ENCODE measurements at regions not wholly inside any gene's neighbourhood (a gene's known extent, or its start where the extent isn't known, plus 50 kb on each side); places are given as distances from the start of the nearest gene placed in this dataset.
"Not testable (repeated sequence)": the region's sequence is repeated elsewhere in the genome, so short reads cannot be mapped to it uniquely, and the experiment has no call there.

DNA sequence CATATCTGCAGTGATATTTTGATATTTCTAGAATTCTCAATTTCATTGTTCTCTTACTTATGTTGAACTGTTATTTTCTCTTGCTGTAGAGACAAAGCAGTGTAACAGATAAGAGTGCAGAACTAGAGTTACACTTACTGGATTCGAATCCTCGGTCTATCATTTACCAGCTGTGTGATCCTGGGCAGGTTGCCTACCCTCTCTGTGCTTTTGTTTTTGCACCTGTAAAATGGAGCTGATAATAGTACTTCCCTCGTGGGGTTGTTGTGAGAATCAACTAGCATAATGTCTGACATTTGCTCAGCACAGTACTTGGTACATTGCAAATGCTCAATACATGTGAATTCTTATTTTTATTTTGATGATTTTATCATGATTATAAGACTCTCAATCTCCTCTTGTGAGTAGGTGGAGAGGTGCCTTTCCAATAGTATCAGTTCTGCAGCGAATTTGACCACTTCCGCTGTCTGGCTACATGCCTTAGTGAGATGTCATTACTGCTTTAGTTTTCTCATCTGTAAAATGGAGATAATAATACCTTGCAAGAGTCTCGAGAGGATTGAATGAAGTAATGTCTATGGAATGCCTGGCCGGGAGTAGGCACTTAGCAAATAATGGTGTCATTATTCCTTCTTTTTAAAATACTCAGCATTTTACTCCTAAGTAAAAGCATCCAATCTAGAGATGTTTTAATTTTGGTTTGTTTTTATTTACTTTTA lies 312.2 kb upstream of the MAF start:
- FAIRE-seq: no peak

DNA sequence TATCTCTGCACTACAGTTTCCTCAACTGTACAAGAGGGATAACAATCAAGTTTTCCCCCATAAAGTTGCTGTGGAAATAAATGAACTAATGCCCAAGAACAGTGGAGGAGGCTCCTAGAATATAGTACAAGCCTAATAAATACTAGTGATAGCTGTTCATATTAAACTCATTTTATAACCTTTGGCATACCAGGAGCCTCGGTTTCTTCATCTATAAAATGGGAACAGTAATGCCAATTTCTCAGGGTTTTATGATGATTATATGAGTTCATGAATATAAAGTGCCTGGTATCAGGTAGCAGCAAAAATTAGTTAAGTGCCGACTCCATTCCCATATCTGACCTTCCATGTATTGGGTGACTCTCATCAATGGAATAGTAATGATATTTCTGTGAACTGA lies 311.1 kb upstream of the MAF start:
- no peak for FAIRE-seq

DNA sequence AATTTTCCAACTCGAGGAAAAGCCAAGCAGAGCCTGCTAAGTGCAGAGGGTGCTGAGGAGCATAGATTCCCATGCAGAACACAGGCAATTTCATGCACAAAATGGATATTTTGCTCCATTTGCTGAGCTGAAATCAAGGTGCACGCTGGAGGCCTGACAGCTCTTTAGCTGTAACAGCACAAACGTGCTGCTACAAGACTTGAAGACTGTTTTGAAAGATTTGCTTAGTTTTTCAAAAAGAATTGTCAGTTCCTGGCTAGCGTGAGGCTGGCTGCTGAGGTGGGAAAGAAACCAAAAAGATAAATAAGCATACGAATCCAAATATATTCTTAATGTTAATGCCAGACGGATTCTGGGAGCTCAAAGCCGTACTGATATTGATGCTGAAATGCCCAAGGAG lies 309.0 kb upstream of the MAF start:
- no peak for FAIRE-seq

DNA sequence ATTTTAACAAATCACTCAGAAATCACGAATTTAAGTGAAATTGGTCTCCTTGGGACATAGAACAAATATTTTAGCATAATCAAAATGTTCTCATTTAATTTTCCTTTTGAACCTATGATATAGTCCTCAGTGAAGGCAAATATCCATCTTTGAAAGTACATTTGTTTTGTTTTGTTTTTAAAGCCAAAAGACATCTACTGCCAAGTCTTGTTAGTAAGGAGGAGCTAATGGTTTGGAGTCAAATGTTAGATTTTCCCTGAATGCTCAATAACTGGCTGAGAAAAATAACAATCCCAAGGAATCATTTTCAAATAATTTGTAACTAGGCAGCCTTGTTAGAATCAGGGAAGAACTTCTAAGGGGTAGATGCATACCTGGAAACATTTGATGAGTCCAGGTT lies 302.9 kb upstream of the MAF start:
- no peak for FAIRE-seq

DNA sequence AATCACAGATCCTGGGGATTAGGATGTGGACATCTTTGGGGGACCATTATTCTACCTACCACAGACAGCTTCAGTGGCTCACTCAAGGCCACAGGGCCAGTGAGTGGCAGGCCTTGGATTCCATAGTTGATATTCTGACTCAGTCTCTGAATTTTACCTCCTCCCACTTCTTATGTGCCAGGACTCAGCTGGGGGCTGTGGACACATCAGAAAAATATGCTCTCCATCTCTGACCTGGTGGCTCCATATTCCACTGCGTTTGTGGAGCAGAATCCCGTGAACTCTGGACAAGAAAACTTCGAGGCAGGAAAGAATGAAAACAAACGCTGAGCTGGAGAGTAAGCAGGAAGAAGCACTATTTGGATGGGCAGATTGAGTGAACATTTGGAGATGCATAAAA lies 301.8 kb upstream of the MAF start:
- no peak for FAIRE-seq

DNA sequence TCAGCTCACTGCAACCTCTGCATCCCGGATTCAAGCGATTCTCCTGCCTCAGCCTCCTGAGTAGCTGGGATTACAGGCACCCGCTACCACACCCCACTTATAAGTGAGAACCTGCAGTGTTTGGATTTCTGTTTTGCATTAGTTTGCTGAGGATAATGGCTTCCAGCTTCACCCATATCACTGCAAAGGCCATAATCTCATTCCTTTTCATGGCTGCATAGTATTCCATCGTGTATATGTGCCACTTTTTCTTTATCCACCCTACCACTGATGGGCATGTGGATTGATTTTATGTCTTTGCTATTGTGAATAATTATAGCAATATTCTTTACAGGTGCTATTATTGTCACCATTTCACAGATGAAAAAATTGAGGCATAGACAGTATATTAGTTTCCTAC lies 301.0 kb upstream of the MAF start:
- FAIRE-seq: no peak

DNA sequence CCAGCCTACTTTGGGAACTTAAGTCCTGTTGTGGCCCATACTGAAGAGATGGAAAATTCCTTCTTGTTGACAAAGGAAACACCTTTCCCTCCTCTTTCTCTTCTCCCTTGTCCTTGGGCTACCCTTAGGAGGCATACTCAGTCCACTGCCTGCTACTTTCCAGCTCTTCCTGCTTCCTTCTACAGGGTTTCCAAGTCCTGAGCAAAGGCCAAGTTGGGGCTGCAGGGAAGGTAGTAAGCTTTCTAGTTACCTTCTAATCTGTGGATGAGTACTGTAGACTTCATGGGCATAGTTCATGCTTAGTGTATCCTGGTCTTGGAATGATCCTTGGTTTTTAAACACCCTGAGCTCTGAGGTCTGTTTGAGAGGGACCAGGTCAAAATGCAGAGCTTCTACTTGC lies 299.2 kb upstream of the MAF start:
- FAIRE-seq: no peak

DNA sequence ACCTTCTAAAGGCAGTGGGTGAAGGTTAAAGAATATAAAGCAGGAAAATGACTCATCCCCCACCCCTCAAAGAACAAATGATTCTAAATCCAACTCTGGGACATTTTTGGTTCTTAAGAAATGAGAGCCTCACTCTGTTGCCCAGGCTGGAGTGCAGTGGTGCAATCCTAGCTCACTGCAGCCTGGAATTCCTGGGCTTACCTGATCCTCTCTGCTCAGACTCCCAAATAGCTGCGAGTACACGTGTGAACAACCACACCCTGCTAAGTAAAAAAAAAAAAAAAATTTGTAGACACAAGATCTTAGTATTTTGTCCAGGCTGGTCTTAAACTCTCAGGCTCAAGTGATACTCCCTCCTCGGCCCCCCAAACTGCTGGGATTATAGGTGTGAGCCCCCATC lies 298.8 kb upstream of the MAF start:
- no peak for FAIRE-seq

DNA sequence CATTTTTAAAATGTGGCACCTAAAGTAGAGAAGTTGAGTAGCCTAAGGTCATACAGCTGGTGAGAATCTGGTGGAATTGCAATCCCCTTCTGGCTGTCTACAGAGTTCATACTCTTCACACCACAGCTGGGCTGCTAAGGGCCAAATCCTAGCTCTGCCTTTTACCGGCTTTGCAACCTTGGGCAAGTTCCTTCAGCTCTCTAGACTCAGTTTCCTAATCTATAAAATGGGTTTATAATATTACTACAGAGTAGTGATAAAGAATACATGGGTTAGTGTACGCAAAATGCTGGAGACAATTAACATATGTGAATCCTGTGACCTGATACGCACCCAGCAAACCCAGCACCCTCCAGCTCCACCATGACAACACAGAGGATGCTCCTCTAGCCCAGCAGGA lies 298.2 kb upstream of the MAF start:
- FAIRE-seq: no peak

DNA sequence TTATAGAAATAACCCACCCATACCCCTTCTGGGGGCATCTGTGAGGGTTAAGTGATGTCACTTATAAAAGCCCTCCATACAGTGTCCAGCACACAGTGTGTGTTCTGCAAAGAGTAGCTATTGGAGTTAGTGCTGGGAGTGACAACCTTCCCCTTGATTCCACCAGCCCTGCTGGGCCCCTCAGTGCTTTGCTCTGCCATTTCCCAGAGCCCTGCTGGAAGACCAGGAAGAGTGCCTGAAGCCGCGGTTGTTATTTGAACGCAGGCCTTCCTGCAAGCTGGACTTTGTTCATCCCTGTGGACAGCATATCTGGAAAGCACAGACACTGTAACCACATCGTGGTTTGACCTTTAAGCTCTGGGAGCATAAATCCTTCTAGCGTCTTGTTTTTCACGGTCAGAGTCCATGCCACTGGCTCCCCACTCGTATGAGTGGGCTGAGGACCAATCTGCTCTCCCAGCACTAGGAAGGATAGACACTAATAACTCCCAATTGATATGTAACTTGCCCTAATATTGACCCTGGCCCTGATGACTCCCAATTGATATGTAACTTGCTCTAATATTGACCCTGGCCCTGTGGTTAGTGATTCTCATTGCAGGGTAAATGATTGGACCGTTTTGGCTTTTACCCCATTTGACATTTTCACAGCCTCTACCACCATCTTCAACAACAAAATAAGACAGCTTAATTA lies 297.1 kb upstream of the MAF start:
- FAIRE-seq: no peak

DNA sequence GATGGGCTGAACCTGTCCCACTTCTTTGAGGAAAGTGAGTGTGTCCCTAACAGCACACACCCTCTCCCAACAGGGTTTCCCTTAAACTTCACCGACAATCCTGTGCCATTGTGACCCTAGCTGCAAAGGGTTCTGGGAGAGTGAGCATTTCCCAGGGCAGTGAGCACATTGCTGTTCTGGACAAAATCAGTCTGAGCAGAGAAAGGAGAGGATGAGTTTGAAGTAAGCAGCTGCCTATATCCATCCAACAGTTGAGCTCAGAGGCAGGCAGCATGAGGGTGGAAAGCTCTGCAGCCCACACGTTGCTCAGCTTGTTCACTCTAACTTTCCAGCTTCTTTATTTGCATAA lies 296.5 kb upstream of the MAF start:
- no peak for FAIRE-seq

DNA sequence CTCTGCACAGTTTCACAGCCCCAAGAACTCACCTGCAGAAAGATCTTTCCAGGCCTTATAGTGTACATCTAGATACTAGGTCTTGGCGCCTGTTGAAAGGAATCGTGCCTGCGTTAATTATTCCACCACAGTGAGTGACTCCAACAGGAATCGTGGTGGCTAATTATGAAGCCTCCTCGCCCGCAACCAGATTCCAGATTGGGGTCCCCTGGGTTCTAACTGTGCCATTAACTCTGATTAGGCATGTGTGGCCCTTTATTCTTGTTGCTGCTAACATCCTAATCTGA lies 295.3 kb upstream of the MAF start:
- no peak for FAIRE-seq

DNA sequence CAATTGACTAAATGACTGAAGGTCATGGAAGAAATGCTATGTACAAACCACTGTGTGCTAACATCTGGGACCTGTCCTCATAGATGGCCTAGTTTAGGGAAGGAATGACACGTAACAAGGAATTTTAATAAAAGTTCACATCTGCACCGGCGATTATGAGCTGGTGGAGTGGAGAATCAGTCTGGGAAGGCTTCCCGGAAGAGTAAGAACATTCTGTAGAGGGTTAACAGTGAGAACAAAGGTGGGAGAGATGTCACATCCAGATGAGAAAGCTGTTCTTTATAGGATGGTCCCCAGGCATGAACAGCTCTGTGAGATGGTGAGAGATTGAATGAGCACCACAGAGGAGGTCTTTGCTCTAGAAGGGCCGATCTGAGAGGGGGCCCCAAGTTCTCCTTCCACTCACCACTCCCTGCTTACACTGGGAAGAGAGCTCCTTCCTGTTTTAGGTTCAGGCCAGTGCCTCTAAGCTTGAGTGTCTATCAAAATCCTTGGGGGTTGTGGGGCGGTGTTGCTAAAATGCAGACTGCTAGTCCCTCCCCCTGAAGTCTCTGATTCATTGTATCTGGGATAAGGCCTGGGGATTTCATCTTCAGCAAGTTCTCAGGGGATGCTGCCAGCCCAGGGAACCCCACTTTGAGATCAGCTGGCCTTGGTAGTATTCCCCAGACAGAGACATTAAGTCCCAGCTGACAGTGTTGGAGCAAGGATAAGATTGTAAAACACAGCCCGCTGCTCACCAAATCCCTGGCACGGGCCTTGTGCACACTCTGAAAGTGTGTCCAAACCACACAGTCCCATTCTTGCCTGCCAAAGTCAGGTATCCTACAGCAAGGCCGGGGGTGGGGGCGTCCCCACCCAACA lies 294.7 kb upstream of the MAF start:
- no peak for FAIRE-seq

DNA sequence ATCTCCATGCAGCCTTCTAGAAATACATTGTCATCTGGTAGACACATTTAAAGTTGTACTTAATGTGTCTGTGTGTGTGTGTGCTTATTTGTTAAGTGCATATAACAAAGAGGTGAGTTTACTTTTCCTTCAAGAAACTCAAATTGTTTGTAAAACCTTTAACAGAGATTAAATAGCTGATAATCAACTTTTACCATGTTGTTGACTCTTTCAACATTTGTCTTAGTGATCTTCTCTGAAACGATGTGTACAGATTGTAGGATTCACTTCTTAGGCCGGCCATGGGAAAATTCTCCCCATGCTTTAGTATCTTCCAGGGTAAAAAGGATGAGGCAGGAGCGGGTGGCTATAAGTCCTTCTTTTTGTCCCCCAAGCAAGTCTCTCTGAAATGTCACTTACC lies 292.9 kb upstream of the MAF start:
- no peak for FAIRE-seq

DNA sequence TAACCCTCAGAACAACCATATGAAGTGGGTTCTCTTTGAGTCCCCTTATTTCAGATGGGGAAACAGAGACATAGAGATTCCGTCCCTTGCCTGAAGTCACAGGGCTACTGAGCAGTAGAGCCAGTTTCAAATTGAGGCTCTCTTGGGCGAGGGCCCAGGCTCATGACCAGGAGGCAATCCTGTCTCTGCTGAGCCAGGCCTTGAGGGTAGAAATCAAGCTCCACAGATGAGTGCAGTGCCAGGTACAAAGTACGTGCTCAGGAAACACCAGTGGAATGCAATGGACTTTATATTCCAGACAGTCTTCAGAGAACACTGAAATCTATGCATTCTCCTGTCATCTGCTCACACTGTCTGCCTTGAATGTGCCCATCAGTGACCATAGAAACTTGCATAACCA lies 291.7 kb upstream of the MAF start:
- no peak for FAIRE-seq

DNA sequence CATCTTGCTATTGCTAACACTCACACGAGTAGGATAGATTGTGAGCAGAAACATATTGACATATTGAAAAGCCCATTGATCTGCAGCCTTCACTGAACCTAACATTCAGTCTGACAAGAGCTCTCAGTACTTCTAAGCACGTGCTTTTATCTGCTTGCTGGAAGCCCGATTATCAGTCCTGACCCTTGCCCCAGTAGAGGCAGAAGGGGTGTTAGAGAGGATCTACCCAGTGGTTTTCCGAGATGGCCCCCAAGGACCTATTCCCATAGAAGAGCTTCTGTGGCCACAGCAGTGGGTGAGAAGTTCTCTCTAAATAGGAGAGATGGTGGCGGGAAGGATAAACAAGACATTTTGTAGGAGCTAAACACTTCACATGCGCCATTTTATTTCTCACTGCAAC lies 290.9 kb upstream of the MAF start:
- no peak for FAIRE-seq

DNA sequence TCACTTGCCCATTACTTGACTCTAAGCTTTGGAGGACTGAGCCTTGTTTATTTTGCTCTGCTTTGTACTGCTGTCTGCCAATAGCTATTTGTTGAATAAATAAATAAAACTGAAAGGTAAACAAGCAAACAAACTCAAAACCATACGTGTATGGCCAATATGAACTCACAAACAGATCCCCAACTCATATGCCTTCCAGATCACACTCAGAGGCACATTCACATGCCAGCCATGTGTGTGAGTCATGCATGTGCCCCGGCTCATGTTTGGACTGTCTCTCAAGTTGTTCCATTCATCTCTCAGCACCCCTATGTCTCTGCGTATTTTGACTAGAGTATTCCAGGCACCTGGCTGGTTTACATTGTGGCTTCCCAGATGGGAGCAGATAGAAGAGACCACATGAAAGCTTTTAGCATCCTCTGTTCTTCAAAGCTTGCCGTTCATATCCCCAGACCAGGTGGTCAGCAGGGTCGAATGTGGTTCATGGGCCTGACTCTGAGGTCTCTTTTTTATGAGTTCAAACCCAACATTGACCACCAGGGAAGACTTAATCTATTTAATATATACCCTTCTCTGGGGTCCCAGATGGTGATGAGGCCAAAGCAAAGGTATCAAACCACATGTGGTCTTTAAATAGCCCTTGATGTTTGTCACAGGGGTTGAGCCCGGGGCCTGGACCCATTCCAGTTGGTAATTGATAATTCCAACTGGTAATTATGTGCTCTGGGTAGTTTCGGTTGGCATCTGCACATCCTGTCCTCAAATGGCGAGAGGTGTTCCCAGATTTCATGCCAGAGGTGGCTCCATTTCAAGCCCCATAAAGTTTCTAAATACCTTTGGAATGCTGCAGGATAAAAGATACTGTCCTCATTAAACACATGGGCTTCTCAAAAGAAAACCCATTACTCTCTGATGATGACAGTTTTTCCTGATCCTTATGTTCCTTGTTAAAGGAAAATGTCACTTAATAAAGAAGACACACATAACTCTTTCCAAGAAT lies 287.3 kb upstream of the MAF start:
- FAIRE-seq: no peak

DNA sequence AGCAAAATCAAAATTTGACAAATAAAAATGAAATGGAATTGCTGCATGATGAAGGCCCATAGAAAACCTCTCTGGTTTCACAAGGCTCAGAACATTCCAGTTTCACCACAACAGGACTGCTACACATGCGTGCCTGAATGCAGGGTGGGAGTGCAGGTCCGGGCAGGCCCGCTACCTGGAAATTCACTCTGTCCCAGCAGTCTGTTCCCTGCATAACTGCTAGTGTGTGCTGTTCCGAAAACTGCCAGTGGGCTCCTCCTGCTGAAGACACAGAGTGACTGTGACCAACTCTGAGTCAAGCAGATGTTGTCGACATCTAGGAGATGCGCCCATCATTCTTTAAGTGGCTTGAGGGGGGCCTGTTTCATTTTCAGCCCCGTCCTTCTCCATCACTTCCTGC lies 284.8 kb upstream of the MAF start:
- FAIRE-seq: no peak

DNA sequence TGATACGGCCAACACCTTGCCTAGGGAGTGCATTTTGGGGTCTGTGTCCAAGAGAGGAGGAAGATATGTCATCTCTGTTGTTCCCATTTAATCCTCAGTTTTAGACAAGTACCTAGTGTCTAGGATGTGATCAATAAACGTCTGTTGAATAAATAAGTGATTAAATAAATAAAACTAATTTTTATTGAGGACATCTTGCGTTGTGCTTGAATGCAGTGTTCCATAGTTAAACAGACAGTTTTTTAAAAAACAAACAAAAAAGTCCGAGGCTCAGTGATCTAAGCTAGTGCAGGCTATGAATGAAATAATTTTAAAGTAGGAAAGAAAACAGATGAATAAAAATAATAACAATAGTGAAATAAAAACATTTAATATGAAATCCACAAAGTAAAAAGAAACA lies 283.0 kb upstream of the MAF start:
- no peak for FAIRE-seq

DNA sequence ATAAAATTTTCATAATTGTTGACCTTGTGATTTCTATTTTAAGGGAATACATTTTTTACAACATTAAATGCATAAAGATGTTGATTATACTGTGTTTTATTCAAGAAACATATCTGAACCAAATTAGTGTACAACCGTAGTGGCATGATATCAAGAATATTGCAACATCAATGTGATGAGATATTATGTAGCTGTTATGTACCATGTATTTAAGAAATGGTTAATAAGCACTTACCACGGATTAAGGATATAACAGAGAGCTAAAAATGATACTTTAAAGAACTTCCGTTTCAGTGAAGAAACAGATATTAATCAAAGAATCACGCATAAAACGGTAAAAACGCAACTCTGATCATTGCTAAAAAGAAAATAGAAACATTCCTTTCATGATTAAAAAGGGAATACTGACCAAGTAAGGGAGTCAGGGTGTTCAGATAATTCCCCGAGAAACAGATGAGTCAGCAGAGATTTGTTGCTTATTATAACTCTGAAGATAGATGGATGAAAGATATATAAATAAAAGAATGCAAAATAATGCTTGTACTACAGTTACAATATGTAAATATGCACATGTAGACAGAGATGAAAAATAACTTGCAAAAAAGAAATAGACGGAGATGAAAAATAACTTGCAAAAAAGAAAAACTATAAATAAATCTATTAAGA lies 281.9 kb upstream of the MAF start:
- no peak for FAIRE-seq

DNA sequence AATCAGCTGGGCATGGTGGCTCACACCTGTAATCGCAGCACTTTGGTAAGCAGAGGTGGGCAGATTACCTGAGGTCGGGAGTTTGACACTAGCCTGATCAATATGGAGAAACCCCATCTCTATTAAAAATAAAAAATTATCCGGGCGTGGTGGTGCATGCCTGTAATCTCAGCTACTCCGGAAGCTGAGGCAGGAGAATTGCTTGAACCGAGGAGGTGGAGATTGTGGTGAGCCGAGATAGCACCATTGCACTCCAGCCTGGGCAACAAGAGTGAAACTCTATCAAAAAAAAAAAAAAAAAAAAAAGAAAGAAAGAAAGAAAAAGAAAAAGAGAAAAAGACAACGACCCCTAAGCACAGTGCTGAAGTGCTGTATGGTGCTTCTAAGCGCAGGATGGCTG lies 280.6 kb upstream of the MAF start:
- not testable (repeated sequence) for FAIRE-seq

DNA sequence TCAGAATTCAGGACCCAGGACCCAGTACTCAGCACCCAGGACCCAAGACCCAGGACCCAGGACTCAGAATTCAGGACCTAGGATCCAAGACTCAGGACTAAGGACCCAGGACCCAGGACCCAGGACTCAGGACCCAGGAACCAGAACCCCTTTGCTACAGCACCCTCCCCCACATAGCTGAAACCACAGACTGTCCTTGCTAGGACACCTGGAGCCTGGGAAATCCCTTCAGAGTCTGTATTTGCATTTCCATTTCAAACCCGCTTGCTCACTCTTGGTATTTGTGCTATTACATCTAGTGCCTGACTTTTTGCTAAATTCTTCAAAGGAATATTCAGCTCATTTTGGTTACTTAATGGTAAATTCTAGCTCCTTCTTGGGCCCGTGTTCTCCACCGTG lies 275.8 kb upstream of the MAF start:
- FAIRE-seq: no peak

DNA sequence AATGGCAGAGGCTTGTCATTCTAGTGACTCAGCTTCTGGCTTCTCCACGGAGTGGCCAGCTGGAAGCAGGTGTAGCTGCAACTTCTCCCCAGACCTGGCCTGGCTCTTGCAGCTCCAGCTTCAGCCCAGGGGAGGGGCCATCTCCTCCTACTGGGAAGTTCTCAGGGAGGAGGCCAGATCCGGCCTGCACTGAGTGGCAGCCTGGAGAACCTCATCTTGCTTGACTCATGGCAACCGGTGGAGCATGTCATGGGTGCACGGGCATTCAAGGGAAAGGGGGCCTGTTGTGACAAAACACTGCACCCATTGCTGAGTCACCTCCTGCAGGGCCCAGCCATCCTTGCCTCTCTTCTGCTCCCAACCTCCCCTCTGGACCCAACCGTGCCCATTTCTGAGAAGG lies 273.9 kb upstream of the MAF start:
- no peak for FAIRE-seq
